ENCODE measurements at regions not wholly inside any gene's neighbourhood (a gene's known extent, or its start where the extent isn't known, plus 50 kb on each side); places are given as distances from the start of the nearest gene placed in this dataset.
A peak's percentile ranks its signal among the peaks of the same experiment; 100 is the strongest.
"Not testable (repeated sequence)": the region's sequence is repeated elsewhere in the genome, so short reads cannot be mapped to it uniquely, and the experiment has no call there.

GRCh38 chr7:55722874-55723620 is 139.5 kb downstream of the SEPTIN14 start:
- TF ChIP-seq POLR2A (IDR thresholded peaks at IDR 0.05), result not testable (repeated sequence)
- peak in 1 of 6 experiments; percentile 31 for TF ChIP-seq CTCF (IDR thresholded peaks at IDR 0.05)

All from esophagus squamous epithelium (tissue), 4 donors.